ENCODE measurements at regions not wholly inside any gene's neighbourhood (a gene's known extent, or its start where the extent isn't known, plus 50 kb on each side); places are given as distances from the start of the nearest gene placed in this dataset.

DNA sequence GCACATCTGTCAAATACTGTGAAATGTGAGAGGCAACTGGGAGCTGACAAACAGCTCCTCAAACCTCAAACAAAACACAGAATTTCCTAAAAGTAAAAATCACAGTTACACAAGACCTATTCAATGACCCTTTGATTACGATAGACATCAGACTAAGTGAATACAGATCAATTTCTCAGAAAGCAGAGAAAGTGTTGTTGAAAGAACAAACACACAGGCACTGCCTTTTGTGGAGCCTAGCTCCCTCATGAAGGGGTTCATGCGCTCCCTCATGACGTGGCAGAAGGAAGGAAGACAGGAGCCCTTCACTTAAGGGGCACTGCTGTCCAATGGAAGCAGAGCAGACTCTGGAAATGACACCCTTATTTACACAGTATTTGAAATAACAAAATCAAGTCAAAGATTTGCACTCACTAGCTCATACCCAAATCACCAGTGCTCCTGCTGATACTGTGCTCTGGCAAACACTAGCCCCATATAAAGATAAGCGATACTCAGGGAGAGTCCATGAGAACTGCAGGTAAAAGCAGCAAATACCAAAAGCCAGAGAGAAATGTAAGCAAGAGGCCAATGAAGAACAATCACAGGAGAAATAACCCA is 144.9 kb downstream of the KLF12 start:
- Histone ChIP-seq H3K36me3 (ENCODE audit: control insufficient read depth, insufficient read depth, low read length) (no peaks in the 10 kb centered on the region), H3K4me3 (ENCODE audit: low read depth, low read length) (no peak overlapping the region), H3K27me3 (ENCODE audit: control insufficient read depth, insufficient read depth, low read length) (no peaks in the 10 kb centered on the region)
- DNase-seq (ENCODE audit: low read depth), result no peak
- TF ChIP-seq, protein P1, sequence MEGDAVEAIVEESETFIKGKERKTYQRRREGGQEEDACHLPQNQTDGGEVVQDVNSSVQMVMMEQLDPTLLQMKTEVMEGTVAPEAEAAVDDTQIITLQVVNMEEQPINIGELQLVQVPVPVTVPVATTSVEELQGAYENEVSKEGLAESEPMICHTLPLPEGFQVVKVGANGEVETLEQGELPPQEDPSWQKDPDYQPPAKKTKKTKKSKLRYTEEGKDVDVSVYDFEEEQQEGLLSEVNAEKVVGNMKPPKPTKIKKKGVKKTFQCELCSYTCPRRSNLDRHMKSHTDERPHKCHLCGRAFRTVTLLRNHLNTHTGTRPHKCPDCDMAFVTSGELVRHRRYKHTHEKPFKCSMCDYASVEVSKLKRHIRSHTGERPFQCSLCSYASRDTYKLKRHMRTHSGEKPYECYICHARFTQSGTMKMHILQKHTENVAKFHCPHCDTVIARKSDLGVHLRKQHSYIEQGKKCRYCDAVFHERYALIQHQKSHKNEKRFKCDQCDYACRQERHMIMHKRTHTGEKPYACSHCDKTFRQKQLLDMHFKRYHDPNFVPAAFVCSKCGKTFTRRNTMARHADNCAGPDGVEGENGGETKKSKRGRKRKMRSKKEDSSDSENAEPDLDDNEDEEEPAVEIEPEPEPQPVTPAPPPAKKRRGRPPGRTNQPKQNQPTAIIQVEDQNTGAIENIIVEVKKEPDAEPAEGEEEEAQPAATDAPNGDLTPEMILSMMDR (IDR thresholded peaks at IDR 0.05; ENCODE audit: insufficient read depth, low read length, poor library complexity, severe bottlenecking), result no peak

DNA sequence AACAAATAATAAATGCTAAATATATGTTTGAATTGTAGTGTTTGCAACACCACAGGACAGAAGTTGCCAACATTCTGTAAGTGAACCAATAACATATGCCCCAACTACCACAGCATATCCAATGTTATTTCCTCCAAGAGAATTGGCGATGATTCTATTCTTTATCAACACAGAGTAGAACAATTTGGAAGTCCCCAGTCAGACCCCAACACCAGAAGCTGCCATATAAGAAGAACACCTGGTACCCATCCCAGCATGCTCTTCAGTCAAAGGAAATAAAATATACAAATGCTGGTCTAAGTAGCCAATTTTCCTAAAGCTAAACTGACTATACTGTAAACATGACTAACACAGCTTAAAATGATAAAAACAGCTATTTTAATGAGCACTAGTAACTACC is 145.7 kb downstream of the KLF12 start:
- Histone ChIP-seq H3K36me3 (ENCODE audit: control insufficient read depth, insufficient read depth, low read length) (no peaks in the 10 kb centered on the region), H3K27me3 (ENCODE audit: control insufficient read depth, insufficient read depth, low read length) (no peaks in the 10 kb centered on the region), H3K4me3 (ENCODE audit: low read depth, low read length) (no peak overlapping the region)
- TF ChIP-seq, protein P1 (IDR thresholded peaks at IDR 0.05; ENCODE audit: insufficient read depth, low read length, poor library complexity, severe bottlenecking), result no peak
- no peak for DNase-seq (ENCODE audit: low read depth)

DNA sequence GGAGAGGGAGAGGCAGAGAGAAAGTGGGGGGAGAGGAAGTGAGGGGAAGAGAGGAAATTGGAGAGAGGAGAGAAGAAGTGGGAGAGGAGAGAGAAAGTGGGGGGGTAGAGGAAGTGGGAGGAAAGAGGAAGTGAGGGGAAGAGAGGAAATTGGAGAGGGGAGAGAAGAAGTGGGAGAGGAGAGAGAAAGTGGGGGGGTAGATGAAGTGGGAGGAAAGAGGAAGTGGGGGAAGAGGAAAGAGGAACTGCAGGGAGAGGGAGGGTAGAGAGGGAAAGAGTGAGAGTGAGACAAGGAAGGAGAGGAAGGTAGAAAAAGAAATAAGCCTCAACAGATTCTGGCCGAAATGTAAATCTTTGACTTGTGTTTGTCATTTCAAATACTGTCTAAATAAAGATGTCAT is 146.6 kb downstream of the KLF12 start:
- no peak for DNase-seq (ENCODE audit: low read depth)
- no peaks in the 10 kb centered on the region for H3K36me3 ChIP-seq (ENCODE audit: control insufficient read depth, insufficient read depth, low read length)
- TF ChIP-seq, protein P1 (IDR thresholded peaks at IDR 0.05; ENCODE audit: insufficient read depth, low read length, poor library complexity, severe bottlenecking), result no peak
- H3K27me3 ChIP-seq (ENCODE audit: control insufficient read depth, insufficient read depth, low read length), result no peaks in the 10 kb centered on the region
- no peak overlapping the region for H3K4me3 ChIP-seq (ENCODE audit: low read depth, low read length)

DNA sequence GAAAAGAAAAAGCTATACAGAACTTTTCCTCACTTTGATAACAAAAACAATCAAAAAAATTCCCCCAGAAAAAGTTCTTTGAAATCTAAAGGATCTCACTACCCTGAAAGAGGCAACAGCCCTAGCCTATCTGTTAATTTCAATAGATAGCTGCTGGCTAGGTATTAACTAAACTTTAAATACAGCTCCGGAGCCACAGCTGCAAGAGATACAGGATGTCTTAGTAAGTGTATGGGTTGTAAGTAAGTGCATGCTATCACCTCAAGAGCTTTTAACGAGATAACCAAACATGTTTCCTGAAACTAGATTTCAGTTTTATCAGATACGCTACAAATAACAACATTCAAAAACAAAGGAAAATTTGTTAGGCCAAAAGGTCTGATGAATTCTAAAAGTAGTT is 148.4 kb downstream of the KLF12 start:
- no peaks in the 10 kb centered on the region for H3K27me3 ChIP-seq (ENCODE audit: control insufficient read depth, insufficient read depth, low read length)
- H3K4me3 ChIP-seq (ENCODE audit: low read depth, low read length), result no peak overlapping the region

DNA sequence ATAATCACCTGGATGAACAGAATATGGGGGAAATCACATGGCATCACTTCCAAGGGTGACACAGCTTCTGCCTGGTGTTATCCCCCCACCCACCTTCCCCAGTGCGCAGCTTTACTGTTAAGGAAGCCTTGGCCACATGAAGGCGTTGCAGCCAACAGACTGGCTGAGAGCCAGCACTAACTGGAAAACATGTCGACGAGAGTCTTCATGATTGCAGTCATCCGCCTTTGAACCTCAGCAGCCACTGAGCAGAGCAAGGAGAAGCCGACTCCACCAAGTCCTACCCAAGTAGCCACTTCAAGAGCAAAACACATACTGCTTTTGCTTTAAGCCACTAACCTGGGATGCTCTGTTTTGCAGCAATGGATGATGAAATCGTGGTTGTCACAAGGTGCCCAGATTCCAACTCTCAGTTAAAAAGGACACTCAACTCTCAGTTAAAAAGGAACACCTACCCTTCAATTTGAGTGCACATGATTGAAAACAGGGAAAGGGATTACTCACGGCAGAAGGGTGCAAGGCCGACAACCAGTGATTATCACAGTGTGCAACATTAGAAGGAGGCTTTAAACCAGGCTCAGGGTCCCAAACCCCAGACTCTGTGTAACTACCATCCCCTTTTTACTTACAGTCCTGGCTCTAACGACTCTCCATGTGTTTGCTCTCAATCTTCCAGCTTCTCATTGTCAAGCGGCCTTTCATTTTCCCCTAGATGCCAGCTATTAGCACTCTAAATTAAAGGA is 149.1 kb downstream of the KLF12 start:
- no peak overlapping the region for H3K4me3 ChIP-seq (ENCODE audit: low read depth, low read length)
- DNase-seq (ENCODE audit: low read depth), result no peak
- H3K27me3 ChIP-seq (ENCODE audit: control insufficient read depth, insufficient read depth, low read length), result no peaks in the 10 kb centered on the region
- no peaks in the 10 kb centered on the region for H3K36me3 ChIP-seq (ENCODE audit: control insufficient read depth, insufficient read depth, low read length)
- TF ChIP-seq, protein P1 (IDR thresholded peaks at IDR 0.05; ENCODE audit: insufficient read depth, low read length, poor library complexity, severe bottlenecking), result no peak

More for the DNA sequence above, 148.4 kb downstream of the KLF12 start:
- no peaks in the 10 kb centered on the region for H3K36me3 ChIP-seq (ENCODE audit: control insufficient read depth, insufficient read depth, low read length)
- no peak for DNase-seq (ENCODE audit: low read depth)
- TF ChIP-seq, protein P1 (IDR thresholded peaks at IDR 0.05; ENCODE audit: insufficient read depth, low read length, poor library complexity, severe bottlenecking), result no peak

Data from kidney epithelial cell (primary cell).